GM21717 (cell line): ENCODE measurements at regions not wholly inside any gene's neighbourhood (a gene's known extent, or its start where the extent isn't known, plus 50 kb on each side); places are given as distances from the start of the nearest gene placed in this dataset.

Experiments
- ATAC-seq: cut with Tn5 transposase; IDR thresholded peaks from one replicate; pipeline ENCODE4 v1.9.1; 2021; ENCODE audit warnings: mild to moderate bottlenecking, moderate library complexity; ENCODE audit not compliant: unreplicated experiment

GRCh38 chr13:68369739-68370138, 1139.6 kb upstream of the PCDH9 start:
- no peak for ATAC-seq

GRCh38 chr13:68368922-68369321, 1138.8 kb upstream of the PCDH9 start:
- no peak for ATAC-seq

- ATAC-seq = no peak
Observed at GRCh38 chr13:68359105-68359504, 1129.0 kb upstream of the PCDH9 start.

GRCh38 chr13:68358294-68358705, 1128.2 kb upstream of the PCDH9 start:
- ATAC-seq = no peak

GRCh38 chr13:68350554-68350953, 1120.4 kb upstream of the PCDH9 start:
- ATAC-seq = no peak

GRCh38 chr13:68347220-68347619, 1117.1 kb upstream of the PCDH9 start:
- ATAC-seq = no peak

- no peak for ATAC-seq
Observed at GRCh38 chr13:68345963-68346531, 1115.9 kb upstream of the PCDH9 start.

- no peak for ATAC-seq
Observed at GRCh38 chr13:68323124-68323523, 1093.0 kb upstream of the PCDH9 start.

GRCh38 chr13:68319384-68319783, 1089.2 kb upstream of the PCDH9 start:
- ATAC-seq = no peak

- ATAC-seq = peak; percentile 62
Observed at GRCh38 chr13:68304286-68304893, 1074.3 kb upstream of the PCDH9 start.

- no peak for ATAC-seq
Observed at GRCh38 chr13:68293631-68294030, 1063.5 kb upstream of the PCDH9 start.

GRCh38 chr13:68292601-68293000, 1062.5 kb upstream of the PCDH9 start:
- no peak for ATAC-seq

GRCh38 chr13:68291595-68291994, 1061.5 kb upstream of the PCDH9 start:
- no peak for ATAC-seq

- no peak for ATAC-seq
Observed at GRCh38 chr13:68275758-68276157, 1045.6 kb upstream of the PCDH9 start.

GRCh38 chr13:68272652-68273051, 1042.5 kb upstream of the PCDH9 start:
- no peak for ATAC-seq

- no peak for ATAC-seq
Observed at GRCh38 chr13:68264692-68265091, 1034.6 kb upstream of the PCDH9 start.

- no peak for ATAC-seq
Observed at GRCh38 chr13:68261105-68261504, 1031.0 kb upstream of the PCDH9 start.

- ATAC-seq = no peak
Observed at GRCh38 chr13:68257111-68257842, 1027.1 kb upstream of the PCDH9 start.

- no peak for ATAC-seq
Observed at GRCh38 chr13:68254151-68254550, 1024.0 kb upstream of the PCDH9 start.

GRCh38 chr13:68234274-68234673, 1004.1 kb upstream of the PCDH9 start:
- no peak for ATAC-seq

- ATAC-seq = no peak
Observed at GRCh38 chr13:68232351-68233130, 1002.4 kb upstream of the PCDH9 start.
